NCI-H2107 treated with DMSO at 0.1 percent for 48 hours (cell line): ENCODE measurements at regions not wholly inside any gene's neighbourhood (a gene's known extent, or its start where the extent isn't known, plus 50 kb on each side); places are given as distances from the start of the nearest gene placed in this dataset.

ENCODE experiments used
- DNase-seq: peaks from one replicate; lab custom pipeline; 2025; ENCODE audit not compliant: unreplicated experiment; lab: John Stamatoyannopoulos, UW

- DNase-seq: no peak
These were observed 73.4 kb upstream of the PLS3 start for GRCh38 chrX:115487608-115488007.

- no peak for DNase-seq
These were observed 70.2 kb upstream of the PLS3 start for GRCh38 chrX:115490814-115491213.

- DNase-seq: no peak
These were observed 69.2 kb upstream of the PLS3 start for GRCh38 chrX:115491766-115492165.

GRCh38 chrX:115493015-115493414 lies 68.0 kb upstream of the PLS3 start:
- no peak for DNase-seq

GRCh38 chrX:115494161-115494560 lies 66.8 kb upstream of the PLS3 start:
- DNase-seq: no peak

GRCh38 chrX:115499112-115499805 lies 61.7 kb upstream of the PLS3 start:
- DNase-seq: peak; percentile 58

- DNase-seq: no peak
These were observed 57.9 kb upstream of the PLS3 start for GRCh38 chrX:115503099-115503498.

GRCh38 chrX:115504167-115504566 lies 56.8 kb upstream of the PLS3 start:
- no peak for DNase-seq
